H9 (cell line): ENCODE measurements at regions not wholly inside any gene's neighbourhood (a gene's known extent, or its start where the extent isn't known, plus 50 kb on each side); places are given as distances from the start of the nearest gene placed in this dataset.

ENCODE experiments used
- DNase-seq: peaks from one replicate; pipeline ENCODE4 v3.0.0-alpha.2; 2017
- H2AFZ ChIP-seq: one replicate; pipeline ENCODE4 v1.6.1; 2013; ENCODE audit warnings: mild to moderate bottlenecking, low read length, control low read depth, moderate library complexity
- H2AK5ac ChIP-seq: 2 replicates; pipeline ENCODE4 v1.6.1; 2013; ENCODE audit warnings: low read length, control low read depth, mixed read lengths; ENCODE audit not compliant: insufficient read length
- H2BK120ac ChIP-seq: one replicate; pipeline ENCODE4 v1.6.1; 2013; ENCODE audit warnings: low read depth, mild to moderate bottlenecking, low read length, control low read depth, inconsistent platforms; ENCODE audit not compliant: poor library complexity, severe bottlenecking
- H2BK12ac ChIP-seq: 2 replicates; pipeline ENCODE4 v1.6.1; 2013; ENCODE audit warnings: low read length, control low read depth, mixed read lengths, low read depth; ENCODE audit not compliant: insufficient read length
- H2BK15ac ChIP-seq: 2 replicates; pipeline ENCODE4 v1.6.1; 2013; ENCODE audit warnings: low read depth, low read length, control low read depth
- H2BK20ac ChIP-seq: one replicate; pipeline ENCODE4 v1.6.1; 2013; ENCODE audit warnings: low read depth, mild to moderate bottlenecking, low read length, control low read depth, inconsistent platforms; ENCODE audit not compliant: poor library complexity, severe bottlenecking
- H2BK5ac ChIP-seq: 2 replicates; pipeline ENCODE4 v1.6.1; 2013; ENCODE audit warnings: low read length, control low read depth, mixed read lengths; ENCODE audit not compliant: insufficient read length
- H3K14ac ChIP-seq: 2 replicates; pipeline ENCODE4 v1.6.1; 2013; ENCODE audit warnings: low read length, control low read depth; ENCODE audit not compliant: insufficient read depth
- H3K18ac ChIP-seq: 2 replicates; pipeline ENCODE4 v1.6.1; 2013; ENCODE audit warnings: low read depth, mild to moderate bottlenecking, mixed read lengths, low read length, control low read depth; ENCODE audit not compliant: insufficient read length
- H3K23ac ChIP-seq: 2 replicates; pipeline ENCODE4 v1.6.1; 2013; ENCODE audit warnings: low read length, control low read depth, mixed read lengths, low read depth; ENCODE audit not compliant: insufficient read length
- H3K23me2 ChIP-seq: 2 replicates; pipeline ENCODE4 v1.6.1; 2013; ENCODE audit warnings: low read depth, mild to moderate bottlenecking, mixed read lengths, low read length, control low read depth; ENCODE audit not compliant: insufficient read length, poor library complexity, severe bottlenecking
- H3K27ac ChIP-seq: 2 replicates; pipeline ENCODE4 v1.5.1; 2013; ENCODE audit warnings: low read length, control low read depth, mixed read lengths, low read depth; ENCODE audit not compliant: insufficient read length
- H3K27me3 ChIP-seq: 2 replicates; pipeline ENCODE4 v1.6.1; 2013; ENCODE audit warnings: low read length, control low read depth, inconsistent platforms; ENCODE audit not compliant: insufficient read depth
- H3K4ac ChIP-seq: 2 replicates; pipeline ENCODE4 v1.6.1; 2013; ENCODE audit warnings: low read depth, mild to moderate bottlenecking, control low read depth, inconsistent platforms, low read length, moderate library complexity
- H3K4me1 ChIP-seq: 2 replicates; pipeline ENCODE4 v1.6.1; 2013; ENCODE audit warnings: low read length, control low read depth, inconsistent platforms; ENCODE audit not compliant: insufficient read depth
- H3K4me2 ChIP-seq: 2 replicates; pipeline ENCODE4 v1.6.1; 2013; ENCODE audit warnings: low read length, control low read depth, mixed read lengths; ENCODE audit not compliant: insufficient read length, insufficient read depth
- H3K56ac ChIP-seq: 2 replicates; pipeline ENCODE4 v1.6.1; 2013; ENCODE audit warnings: low read depth, mild to moderate bottlenecking, mixed read lengths, low read length, control low read depth; ENCODE audit not compliant: insufficient read length
- H3K79me1 ChIP-seq: 2 replicates; pipeline ENCODE4 v1.6.1; 2013; ENCODE audit warnings: low read depth, mild to moderate bottlenecking, moderate library complexity, low read length, control low read depth, inconsistent platforms; ENCODE audit not compliant: insufficient read depth, poor library complexity, severe bottlenecking
- H3K79me2 ChIP-seq: 2 replicates; pipeline ENCODE4 v1.6.1; 2013; ENCODE audit warnings: low read length, control low read depth, inconsistent platforms; ENCODE audit not compliant: insufficient read depth
- H3K9ac ChIP-seq: 2 replicates; pipeline ENCODE4 v1.6.1; 2013; ENCODE audit warnings: low read length, control low read depth, mixed read lengths; ENCODE audit not compliant: insufficient read length; ENCODE audit errors: extremely low read depth
- H3K9me3 ChIP-seq: one replicate; pipeline ENCODE4 v1.6.1; 2013; ENCODE audit warnings: low read depth, low read length, inconsistent platforms; ENCODE audit not compliant: control insufficient read depth
- H3T11ph ChIP-seq: one replicate; pipeline ENCODE4 v1.6.1; 2013; ENCODE audit warnings: mild to moderate bottlenecking, low read length, control low read depth, inconsistent platforms
- H4K20me1 ChIP-seq: one replicate; pipeline ENCODE4 v1.6.1; 2013; ENCODE audit not compliant: control insufficient read depth, insufficient read length, insufficient read depth
- H4K5ac ChIP-seq: 2 replicates; pipeline ENCODE4 v1.6.1; 2013; ENCODE audit warnings: low read depth, mild to moderate bottlenecking, mixed read lengths, low read length, control low read depth; ENCODE audit not compliant: insufficient read length
- H4K8ac ChIP-seq: replicated peaks from 2 replicates; pipeline ENCODE4 v1.6.1; 2013; ENCODE audit warnings: low read length, control low read depth, mixed read lengths, low read depth; ENCODE audit not compliant: insufficient read length
- H4K91ac ChIP-seq: 2 replicates; pipeline ENCODE4 v1.6.1; 2013; ENCODE audit warnings: low read depth, mild to moderate bottlenecking, moderate library complexity, mixed read lengths, low read length, control low read depth; ENCODE audit not compliant: insufficient read length
- H3K27ac Mint-ChIP-seq, 3 experiments: 2 replicates in 2 of 3; 3 replicates in 1 of 3; pipeline ENCODE4 v1.8.0; 2020 to 2021; ENCODE audit warnings: mixed read lengths in 3 of 3, mild to moderate bottlenecking in 1 of 3, moderate library complexity in 1 of 3
- H3K27me3 Mint-ChIP-seq: 2 replicates; pipeline ENCODE4 v1.8.0; 2021; ENCODE audit warnings: low read depth, mild to moderate bottlenecking, moderate library complexity, mixed read lengths
- H3K36me3 Mint-ChIP-seq, 3 experiments: 2 replicates in 2 of 3; 3 replicates in 1 of 3; pipeline ENCODE4 v1.8.0; 2020 to 2021; ENCODE audit warnings: low read depth in 3 of 3, mixed read lengths in 3 of 3; ENCODE audit not compliant: insufficient read depth in 1 of 3
- H3K4me1 Mint-ChIP-seq, 2 experiments: 2 replicates each; pipeline ENCODE4 v1.8.0; 2020; ENCODE audit warnings: mixed read lengths in 2 of 2
- H3K4me3 Mint-ChIP-seq, 2 experiments: 2 replicates in 1 of 2; 3 replicates in 1 of 2; pipeline ENCODE4 v1.8.0; 2020 to 2021; ENCODE audit warnings: mild to moderate bottlenecking in 2 of 2, mixed read lengths in 2 of 2, moderate library complexity in 1 of 2
- H3K9me3 Mint-ChIP-seq, 2 experiments: 2 replicates in 1 of 2; 3 replicates in 1 of 2; pipeline ENCODE4 v1.8.0; 2020; ENCODE audit warnings: mild to moderate bottlenecking in 2 of 2, mixed read lengths in 2 of 2, moderate library complexity in 1 of 2
- CTCF ChIP-seq: fragments of 200-600 bp; sonication (generic); conservative IDR thresholded peaks from 3 replicates; pipeline ENCODE4 v1.8.0; 2021; ENCODE audit warnings: antibody characterized with exemption, mild to moderate bottlenecking
- WGBS: extraction: QIAGEN DNeasy Blood & Tissue Kit; methylation state at CpG from one replicate; pipeline ENCODE4 v1.1.7; 2013; ENCODE audit warnings: missing lambda C conversion rate, low lambda C conversion rate, mixed read lengths; ENCODE audit not compliant: insufficient read length; ENCODE audit errors: extremely low coverage; 5-methylcytosine and 5-hydroxymethylcytosine counted together

DNA sequence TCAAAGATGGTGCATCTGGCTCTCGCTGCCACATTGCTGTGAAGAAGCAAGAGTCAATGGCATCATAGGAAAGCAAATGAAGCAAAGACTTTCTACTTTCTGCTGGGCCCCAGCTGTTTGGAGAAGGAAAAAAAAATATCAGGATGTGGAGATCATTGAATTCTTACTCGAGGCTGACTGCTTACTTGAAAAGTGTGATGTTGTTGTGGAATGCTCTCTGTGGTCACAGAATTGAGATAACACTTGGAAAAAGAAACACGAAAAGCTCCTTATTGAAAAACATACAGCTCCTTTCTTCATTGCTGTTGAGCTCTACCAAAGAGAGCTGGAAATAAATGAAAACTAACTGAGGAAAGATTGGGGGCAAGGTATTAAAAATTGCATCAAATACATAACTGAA lies 157.4 kb upstream of the TBX20 start:
- Histone ChIP-seq H3K18ac (no peak overlapping the region), H3K23ac (no peak overlapping the region), H4K91ac (no peak overlapping the region), H3K9me3 (no peaks in the 10 kb centered on the region), H2AFZ (no peak overlapping the region), H4K5ac (no peak overlapping the region), H2BK5ac (no peak overlapping the region), H2BK15ac (no peak overlapping the region), H3K79me1 (no peaks in the 10 kb centered on the region), H3K9ac (no peak overlapping the region), H3K56ac (no peak overlapping the region), H3T11ph (no peak overlapping the region), H3K23me2 (no peaks in the 10 kb centered on the region), H3K4ac (no peak overlapping the region), H3K27me3 (no peaks in the 10 kb centered on the region), H4K8ac (no peak overlapping the region), H3K14ac (no peak overlapping the region), H2BK120ac (no peak overlapping the region), H2BK12ac (no peak overlapping the region), H3K4me1 (no peaks in the 10 kb centered on the region), H3K4me2 (no peak overlapping the region), H3K79me2 (no peaks in the 10 kb centered on the region), H2BK20ac (no peak overlapping the region), H2AK5ac (no peak overlapping the region), H4K20me1 (no peaks in the 10 kb centered on the region), H3K27ac (no peak overlapping the region)
- Mint-ChIP-seq H3K4me3 (no peak overlapping the region), H3K36me3 (no peaks in the 10 kb centered on the region), H3K27ac (no peak overlapping the region), H3K27me3 (peaks cover 50% of the 10 kb centered on the region), H3K9me3 (no peaks in the 10 kb centered on the region), H3K4me1 (no peaks in the 10 kb centered on the region)
- WGBS: no CpG with 5 or more reads among the region's 3 CpGs
- DNase-seq: no peak
- TF ChIP-seq CTCF: no peak
